Parathyroid adenoma (tissue), 2 donors: ENCODE measurements at regions not wholly inside any gene's neighbourhood (a gene's known extent, or its start where the extent isn't known, plus 50 kb on each side); places are given as distances from the start of the nearest gene placed in this dataset.

Experiments
- H2AFZ ChIP-seq: fragments of 300-600 bp; sonication (generic); one replicate; pipeline ENCODE4 v1.7.0; 2017; ENCODE audit warnings: antibody characterized with exemption, mild to moderate bottlenecking
- H3K27ac ChIP-seq: fragments of 300-600 bp; sonication (generic); one replicate; pipeline ENCODE4 v1.7.0; 2017
- H3K27me3 ChIP-seq: fragments of 300-600 bp; sonication (generic); one replicate; pipeline ENCODE4 v1.7.0; 2017; ENCODE audit warnings: low read length; ENCODE audit not compliant: control insufficient read depth, insufficient read depth
- H3K36me3 ChIP-seq: fragments of 300-600 bp; sonication (generic); one replicate; pipeline ENCODE4 v1.7.0; 2017; ENCODE audit warnings: low read length; ENCODE audit not compliant: control insufficient read depth, insufficient read depth
- H3K4me1 ChIP-seq: fragments of 300-600 bp; sonication (generic); one replicate; pipeline ENCODE4 v1.7.0; 2017; ENCODE audit warnings: control low read depth
- H3K4me2 ChIP-seq: fragments of 300-600 bp; sonication (generic); one replicate; pipeline ENCODE4 v1.7.0; 2017; ENCODE audit warnings: low read length
- H3K4me3 ChIP-seq: fragments of 300-600 bp; sonication (generic); one replicate; pipeline ENCODE4 v1.7.0; 2017; ENCODE audit warnings: low read depth, low read length
- H3K79me2 ChIP-seq: fragments of 300-600 bp; sonication (generic); one replicate; pipeline ENCODE4 v1.7.0; 2017; ENCODE audit warnings: control low read depth
- H3K9ac ChIP-seq: fragments of 300-600 bp; sonication (generic); one replicate; pipeline ENCODE4 v1.7.0; 2017; ENCODE audit warnings: mild to moderate bottlenecking
- H3K9me3 ChIP-seq: fragments of 300-600 bp; sonication (generic); one replicate; pipeline ENCODE4 v1.7.0; 2017; ENCODE audit warnings: low read length; ENCODE audit not compliant: control insufficient read depth
- TF ChIP-seq, protein P1 (sequence below): fragments of 300-600 bp; sonication (generic); IDR thresholded peaks from one replicate; pipeline ENCODE4 v1.7.0; 2017; ENCODE audit warnings: antibody characterized with exemption, mild to moderate bottlenecking
- donor health status: primary hyperparathyroidism.

- no peak overlapping the region for H3K4me2 ChIP-seq
- H3K4me1 ChIP-seq: no peaks in the 10 kb centered on the region
- H3K4me3 ChIP-seq: no peak overlapping the region
- H3K27me3 ChIP-seq: no peaks in the 10 kb centered on the region
- H3K36me3 ChIP-seq: no peaks in the 10 kb centered on the region
- no peaks in the 10 kb centered on the region for H3K79me2 ChIP-seq
- H3K27ac ChIP-seq: no peak overlapping the region
- H3K9me3 ChIP-seq: no peaks in the 10 kb centered on the region
- TF ChIP-seq, protein P1, sequence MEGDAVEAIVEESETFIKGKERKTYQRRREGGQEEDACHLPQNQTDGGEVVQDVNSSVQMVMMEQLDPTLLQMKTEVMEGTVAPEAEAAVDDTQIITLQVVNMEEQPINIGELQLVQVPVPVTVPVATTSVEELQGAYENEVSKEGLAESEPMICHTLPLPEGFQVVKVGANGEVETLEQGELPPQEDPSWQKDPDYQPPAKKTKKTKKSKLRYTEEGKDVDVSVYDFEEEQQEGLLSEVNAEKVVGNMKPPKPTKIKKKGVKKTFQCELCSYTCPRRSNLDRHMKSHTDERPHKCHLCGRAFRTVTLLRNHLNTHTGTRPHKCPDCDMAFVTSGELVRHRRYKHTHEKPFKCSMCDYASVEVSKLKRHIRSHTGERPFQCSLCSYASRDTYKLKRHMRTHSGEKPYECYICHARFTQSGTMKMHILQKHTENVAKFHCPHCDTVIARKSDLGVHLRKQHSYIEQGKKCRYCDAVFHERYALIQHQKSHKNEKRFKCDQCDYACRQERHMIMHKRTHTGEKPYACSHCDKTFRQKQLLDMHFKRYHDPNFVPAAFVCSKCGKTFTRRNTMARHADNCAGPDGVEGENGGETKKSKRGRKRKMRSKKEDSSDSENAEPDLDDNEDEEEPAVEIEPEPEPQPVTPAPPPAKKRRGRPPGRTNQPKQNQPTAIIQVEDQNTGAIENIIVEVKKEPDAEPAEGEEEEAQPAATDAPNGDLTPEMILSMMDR: no peak
- no peak overlapping the region for H2AFZ ChIP-seq
- H3K9ac ChIP-seq: no peak overlapping the region
Observed at GRCh38 chr1:29487291-29487690, 251.0 kb downstream of the PTPRU start.

- Histone ChIP-seq H3K4me1 (no peaks in the 10 kb centered on the region), H2AFZ (no peak overlapping the region), H3K27ac (no peak overlapping the region), H3K79me2 (no peaks in the 10 kb centered on the region), H3K4me3 (no peak overlapping the region), H3K36me3 (no peaks in the 10 kb centered on the region), H3K4me2 (no peak overlapping the region), H3K9me3 (no peaks in the 10 kb centered on the region), H3K9ac (no peak overlapping the region), H3K27me3 (no peaks in the 10 kb centered on the region)
- TF ChIP-seq, protein P1: no peak
Observed at GRCh38 chr1:29485096-29485925, 249.0 kb downstream of the PTPRU start.

DNA sequence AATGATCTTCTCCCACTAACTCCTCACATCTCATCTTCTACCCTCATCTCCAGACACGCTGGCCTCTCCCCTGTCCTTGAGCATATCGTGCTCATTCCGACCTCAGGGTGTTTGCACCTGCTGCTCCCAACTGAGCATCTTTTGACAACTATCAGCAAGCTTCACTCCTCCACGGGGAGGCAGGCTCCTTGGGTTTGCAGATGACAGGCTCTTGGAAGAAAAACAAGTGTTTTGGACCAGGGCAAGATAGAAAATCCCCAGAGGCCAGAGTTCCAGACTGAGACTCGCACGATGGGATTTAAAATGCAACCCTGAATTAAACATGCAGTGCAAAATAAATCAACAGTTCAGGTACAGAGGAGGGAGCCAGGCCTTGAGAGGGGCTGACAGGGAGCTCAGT, 246.7 kb downstream of the PTPRU start:
- H3K4me1 ChIP-seq: no peaks in the 10 kb centered on the region
- H3K36me3 ChIP-seq: no peaks in the 10 kb centered on the region
- H3K4me3 ChIP-seq: no peak overlapping the region
- no peak overlapping the region for H2AFZ ChIP-seq
- H3K9me3 ChIP-seq: no peaks in the 10 kb centered on the region
- H3K79me2 ChIP-seq: no peaks in the 10 kb centered on the region
- no peak overlapping the region for H3K4me2 ChIP-seq
- TF ChIP-seq, protein P1: no peak
- no peaks in the 10 kb centered on the region for H3K27me3 ChIP-seq
- H3K9ac ChIP-seq: no peak overlapping the region
- H3K27ac ChIP-seq: no peak overlapping the region

DNA sequence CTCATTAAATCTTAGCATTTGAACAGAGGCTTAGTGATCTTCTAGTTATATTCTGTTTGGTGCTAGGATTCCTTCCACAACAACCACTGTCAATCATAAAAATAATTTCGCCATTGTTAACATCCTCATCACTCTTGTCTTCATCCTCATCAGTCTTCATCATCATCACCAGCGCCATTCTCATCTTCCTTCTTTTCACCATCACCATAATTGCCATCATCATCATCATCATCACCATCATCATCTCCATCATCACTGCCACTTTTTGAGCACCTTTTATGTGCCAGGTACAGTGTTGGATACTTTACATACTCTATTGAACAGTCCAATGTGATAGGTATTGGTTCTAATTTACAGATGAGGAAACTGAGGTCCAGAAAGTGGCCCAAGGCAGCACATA, 245.7 kb downstream of the PTPRU start:
- H3K4me3 ChIP-seq: no peak overlapping the region
- no peak overlapping the region for H3K9ac ChIP-seq
- H3K36me3 ChIP-seq: no peaks in the 10 kb centered on the region
- H3K27ac ChIP-seq: no peak overlapping the region
- TF ChIP-seq, protein P1: no peak
- H3K4me1 ChIP-seq: no peaks in the 10 kb centered on the region
- no peak overlapping the region for H2AFZ ChIP-seq
- no peak overlapping the region for H3K4me2 ChIP-seq
- H3K9me3 ChIP-seq: no peaks in the 10 kb centered on the region
- no peaks in the 10 kb centered on the region for H3K27me3 ChIP-seq
- no peaks in the 10 kb centered on the region for H3K79me2 ChIP-seq

GRCh38 chr1:29481031-29481430, 244.7 kb downstream of the PTPRU start:
- Histone ChIP-seq H3K36me3 (no peaks in the 10 kb centered on the region), H3K4me3 (no peak overlapping the region), H2AFZ (no peak overlapping the region), H3K27me3 (no peaks in the 10 kb centered on the region), H3K9me3 (no peaks in the 10 kb centered on the region), H3K4me1 (no peaks in the 10 kb centered on the region), H3K27ac (no peak overlapping the region), H3K79me2 (no peaks in the 10 kb centered on the region), H3K9ac (no peak overlapping the region), H3K4me2 (no peak overlapping the region)
- TF ChIP-seq, protein P1: no peak
